ENCODE measurements at regions not wholly inside any gene's neighbourhood (a gene's known extent, or its start where the extent isn't known, plus 50 kb on each side); places are given as distances from the start of the nearest gene placed in this dataset.

DNA sequence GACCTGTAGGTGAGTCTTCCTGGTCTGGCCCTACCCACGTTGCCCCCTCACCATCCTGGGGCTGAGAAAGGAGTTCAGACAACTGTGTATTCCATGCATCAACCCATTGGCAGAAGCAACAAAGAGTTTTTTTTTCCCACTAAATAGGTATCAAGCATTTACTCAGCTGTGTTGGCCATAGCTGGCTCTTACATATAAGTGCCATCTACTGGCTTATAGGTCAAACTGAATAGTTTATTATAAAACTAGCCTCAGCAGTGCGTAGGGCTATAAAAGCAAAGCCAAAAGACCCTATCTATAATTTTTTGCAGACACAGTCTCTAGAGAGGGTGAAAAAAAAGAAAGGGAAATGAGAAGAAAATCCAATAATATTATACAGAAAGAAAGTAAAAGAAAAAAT lies 765.2 kb upstream of the MGAT4C start:
- TF ChIP-seq ZNF274 (IDR thresholded peaks at IDR 0.05; ENCODE audit: low read depth, low read length) (no peak), YY1 (IDR thresholded peaks at IDR 0.05; ENCODE audit: insufficient read depth, insufficient read length) (no peak)
